GM19452 (cell line): ENCODE measurements at regions not wholly inside any gene's neighbourhood (a gene's known extent, or its start where the extent isn't known, plus 50 kb on each side); places are given as distances from the start of the nearest gene placed in this dataset.
"Not testable (repeated sequence)": the region's sequence is repeated elsewhere in the genome, so short reads cannot be mapped to it uniquely, and the experiment has no call there.

Experiments used
- ATAC-seq: cut with Tn5 transposase; IDR thresholded peaks from one replicate; pipeline ENCODE4 v1.9.1; 2021; ENCODE audit not compliant: unreplicated experiment

- ATAC-seq: no peak
Measured at GRCh38 chr3:24683090-24683489, 188.4 kb upstream of the THRB start.

- ATAC-seq: no peak
Measured at GRCh38 chr3:24683633-24684384, 189.2 kb upstream of the THRB start.

- ATAC-seq: no peak
Measured at GRCh38 chr3:24684506-24685023, 189.9 kb upstream of the THRB start.

- ATAC-seq: no peak
Measured at GRCh38 chr3:24686808-24687207, 192.2 kb upstream of the THRB start.

GRCh38 chr3:24687671-24688070 is 193.0 kb upstream of the THRB start:
- no peak for ATAC-seq

- ATAC-seq: no peak
Measured at GRCh38 chr3:24688446-24689148, 193.9 kb upstream of the THRB start.

GRCh38 chr3:24689353-24689752 is 194.7 kb upstream of the THRB start:
- no peak for ATAC-seq

- ATAC-seq: no peak
Measured at GRCh38 chr3:24690777-24691176, 196.1 kb upstream of the THRB start.

GRCh38 chr3:24699078-24699477 is 204.4 kb upstream of the THRB start:
- ATAC-seq: not testable (repeated sequence)

GRCh38 chr3:24704496-24704895 is 209.8 kb upstream of the THRB start:
- no peak for ATAC-seq

- no peak for ATAC-seq
Measured at GRCh38 chr3:24707936-24708335, 213.3 kb upstream of the THRB start.

- ATAC-seq: no peak
Measured at GRCh38 chr3:24709956-24710355, 215.3 kb upstream of the THRB start.

- no peak for ATAC-seq
Measured at GRCh38 chr3:24713516-24713915, 218.9 kb upstream of the THRB start.

- ATAC-seq: no peak
Measured at GRCh38 chr3:24714436-24714835, 219.8 kb upstream of the THRB start.

GRCh38 chr3:24715171-24715792 is 220.6 kb upstream of the THRB start:
- no peak for ATAC-seq

GRCh38 chr3:24722087-24722486 is 227.4 kb upstream of the THRB start:
- ATAC-seq: no peak

- ATAC-seq: no peak
Measured at GRCh38 chr3:24725514-24726255, 231.0 kb upstream of the THRB start.

GRCh38 chr3:24726423-24726822 is 231.8 kb upstream of the THRB start:
- ATAC-seq: no peak

GRCh38 chr3:24730173-24730572 is 235.5 kb upstream of the THRB start:
- no peak for ATAC-seq

- ATAC-seq: no peak
Measured at GRCh38 chr3:24734019-24734418, 239.4 kb upstream of the THRB start.

GRCh38 chr3:24736701-24737100 is 242.1 kb upstream of the THRB start:
- ATAC-seq: no peak
